C4-2B (cell line): ENCODE measurements at regions not wholly inside any gene's neighbourhood (a gene's known extent, or its start where the extent isn't known, plus 50 kb on each side); places are given as distances from the start of the nearest gene placed in this dataset.

Source experiments
- ZFX ChIP-seq: fragments of 450-650 bp; IDR thresholded peaks from 2 replicates; pipeline ENCODE4 v1.6.1; 2017
- TF ChIP-seq, protein P1 (sequence below): fragments of 450-650 bp; conservative IDR thresholded peaks from 2 replicates; pipeline ENCODE4 v1.5.1; 2017; ENCODE audit warnings: mild to moderate bottlenecking

DNA sequence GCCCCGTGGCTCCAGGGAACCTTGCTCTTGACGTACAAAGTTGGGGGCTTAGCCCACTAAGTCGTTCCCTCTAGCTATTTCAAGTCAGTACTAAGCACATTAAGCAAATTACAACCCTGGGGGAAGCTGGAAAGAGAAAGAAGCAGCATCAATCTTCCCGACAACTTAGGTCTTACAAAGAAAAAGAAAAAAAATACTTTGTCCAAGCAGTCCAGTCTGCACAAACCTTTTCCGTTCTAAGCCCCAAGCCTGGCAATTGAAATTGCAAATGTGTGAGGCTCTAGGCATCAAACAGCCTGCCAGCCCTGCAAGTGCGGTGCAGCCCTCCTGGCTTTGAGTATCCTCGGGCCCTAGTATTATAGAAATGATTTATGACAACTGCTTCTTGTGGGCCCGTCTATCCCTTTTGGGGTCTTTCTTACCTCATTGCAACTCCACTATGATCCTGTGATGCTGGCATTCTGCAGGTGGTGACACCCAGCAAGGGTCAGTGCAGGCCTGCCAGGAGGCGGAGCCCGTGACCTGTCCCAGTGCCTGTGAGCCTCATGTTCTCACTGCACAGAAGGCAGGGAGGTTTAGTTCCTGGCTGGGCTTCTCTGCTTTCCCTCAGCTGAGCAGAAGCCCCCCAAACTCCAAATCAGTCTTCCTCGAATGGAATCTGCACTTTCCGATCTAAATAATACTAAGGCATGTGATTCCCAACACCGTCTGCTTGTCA, 232.3 kb upstream of the IRX2 start:
- TF ChIP-seq, protein P1, sequence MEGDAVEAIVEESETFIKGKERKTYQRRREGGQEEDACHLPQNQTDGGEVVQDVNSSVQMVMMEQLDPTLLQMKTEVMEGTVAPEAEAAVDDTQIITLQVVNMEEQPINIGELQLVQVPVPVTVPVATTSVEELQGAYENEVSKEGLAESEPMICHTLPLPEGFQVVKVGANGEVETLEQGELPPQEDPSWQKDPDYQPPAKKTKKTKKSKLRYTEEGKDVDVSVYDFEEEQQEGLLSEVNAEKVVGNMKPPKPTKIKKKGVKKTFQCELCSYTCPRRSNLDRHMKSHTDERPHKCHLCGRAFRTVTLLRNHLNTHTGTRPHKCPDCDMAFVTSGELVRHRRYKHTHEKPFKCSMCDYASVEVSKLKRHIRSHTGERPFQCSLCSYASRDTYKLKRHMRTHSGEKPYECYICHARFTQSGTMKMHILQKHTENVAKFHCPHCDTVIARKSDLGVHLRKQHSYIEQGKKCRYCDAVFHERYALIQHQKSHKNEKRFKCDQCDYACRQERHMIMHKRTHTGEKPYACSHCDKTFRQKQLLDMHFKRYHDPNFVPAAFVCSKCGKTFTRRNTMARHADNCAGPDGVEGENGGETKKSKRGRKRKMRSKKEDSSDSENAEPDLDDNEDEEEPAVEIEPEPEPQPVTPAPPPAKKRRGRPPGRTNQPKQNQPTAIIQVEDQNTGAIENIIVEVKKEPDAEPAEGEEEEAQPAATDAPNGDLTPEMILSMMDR: no peak
- no peak for TF ChIP-seq ZFX
